ENCODE measurements at regions not wholly inside any gene's neighbourhood (a gene's known extent, or its start where the extent isn't known, plus 50 kb on each side); places are given as distances from the start of the nearest gene placed in this dataset.

GRCh38 chr4:130419211-130419975, 1323.4 kb downstream of the C4orf33 start:
- no peak for DNase-seq (ENCODE audit: extremely low read depth in 1 of 2, low read depth in 1 of 2)

DNA sequence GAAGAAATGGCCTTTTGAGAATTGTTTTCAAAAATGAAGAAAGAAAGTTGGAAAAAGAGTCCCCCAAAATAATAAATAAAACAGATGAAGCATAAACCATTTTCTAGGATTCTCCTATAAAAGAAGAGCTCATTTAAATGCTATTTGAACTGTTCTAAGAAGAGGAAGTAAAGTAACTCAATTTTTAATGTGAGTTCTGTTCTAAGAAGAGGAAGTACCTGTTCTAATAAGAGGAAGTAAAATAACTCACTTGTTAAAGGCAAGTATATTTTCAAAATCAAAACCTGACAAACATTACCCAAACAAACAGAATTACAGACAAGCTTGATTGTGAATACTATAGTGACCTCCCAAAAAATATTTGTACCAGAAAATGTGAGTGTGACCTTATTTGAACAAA, 1326.3 kb downstream of the C4orf33 start:
- DNase-seq (ENCODE audit: extremely low read depth in 1 of 2, low read depth in 1 of 2) = no peak

GRCh38 chr4:130424211-130424610, 1328.3 kb downstream of the C4orf33 start:
- DNase-seq (ENCODE audit: extremely low read depth in 1 of 2, low read depth in 1 of 2) = no peak

DNA sequence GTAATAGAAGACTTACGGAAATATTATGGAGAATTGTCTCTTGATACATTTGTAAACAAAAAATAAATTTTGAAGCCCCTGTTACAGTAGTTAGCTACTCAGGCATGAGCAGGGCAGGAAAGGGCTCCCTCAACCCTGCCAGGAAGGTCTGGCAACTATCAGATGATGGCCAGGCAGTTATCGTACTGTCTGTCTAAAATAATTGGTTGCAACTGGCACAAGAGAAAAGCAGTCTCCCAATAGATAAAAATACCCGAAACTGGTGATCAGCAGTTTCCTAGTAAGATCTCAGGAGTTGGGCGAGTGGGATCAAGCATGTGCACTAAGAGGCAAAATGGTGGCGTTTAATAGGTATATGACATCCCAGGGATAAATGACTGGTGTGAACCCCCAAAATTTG, 1336.3 kb downstream of the C4orf33 start:
- DNase-seq (ENCODE audit: extremely low read depth in 1 of 2, low read depth in 1 of 2) = no peak

DNA sequence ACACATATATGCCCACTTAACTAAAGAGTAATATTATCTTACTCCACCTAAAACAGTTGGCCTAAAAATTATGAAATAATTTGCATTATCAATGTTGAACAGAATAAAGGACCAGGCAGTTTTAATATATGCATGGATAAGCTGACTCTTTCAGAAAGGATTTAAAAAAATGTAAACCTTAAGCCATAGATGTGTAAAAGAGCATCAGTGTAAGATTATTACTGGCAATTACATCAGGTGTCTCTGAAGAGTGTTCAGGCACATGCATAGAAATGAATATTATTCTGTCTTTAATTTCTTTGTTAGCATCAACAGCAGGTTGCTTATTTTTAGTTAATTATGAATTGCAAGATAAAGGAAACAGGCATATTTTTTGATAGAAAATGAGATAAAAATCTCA, 1353.8 kb downstream of the C4orf33 start:
- DNase-seq (ENCODE audit: extremely low read depth in 1 of 2, low read depth in 1 of 2) = no peak

- no peak for DNase-seq (ENCODE audit: extremely low read depth in 1 of 2, low read depth in 1 of 2)
Observed at GRCh38 chr4:130468340-130468739, 1372.4 kb downstream of the C4orf33 start.

DNA sequence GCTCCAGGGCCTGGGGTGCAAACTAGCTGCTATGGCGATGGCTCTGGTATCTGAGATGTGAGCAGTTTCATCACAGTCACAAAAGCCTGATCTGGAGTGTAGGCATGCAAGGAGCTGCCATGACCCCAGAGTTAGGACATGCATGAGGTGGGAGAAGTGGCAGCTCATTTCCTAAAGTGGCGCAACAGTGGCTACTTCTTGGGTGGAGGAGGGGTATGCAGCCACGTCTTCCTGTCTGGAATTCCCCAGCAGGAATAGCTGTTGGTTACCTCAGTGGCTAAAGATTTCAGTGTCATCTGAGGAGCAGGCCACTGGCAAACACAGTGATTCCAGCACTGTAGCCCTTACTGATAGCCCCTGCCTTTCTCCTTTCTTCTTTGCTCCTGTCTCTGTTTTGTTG, 1382.5 kb downstream of the C4orf33 start:
- DNase-seq (ENCODE audit: extremely low read depth in 1 of 2, low read depth in 1 of 2) = no peak

DNA sequence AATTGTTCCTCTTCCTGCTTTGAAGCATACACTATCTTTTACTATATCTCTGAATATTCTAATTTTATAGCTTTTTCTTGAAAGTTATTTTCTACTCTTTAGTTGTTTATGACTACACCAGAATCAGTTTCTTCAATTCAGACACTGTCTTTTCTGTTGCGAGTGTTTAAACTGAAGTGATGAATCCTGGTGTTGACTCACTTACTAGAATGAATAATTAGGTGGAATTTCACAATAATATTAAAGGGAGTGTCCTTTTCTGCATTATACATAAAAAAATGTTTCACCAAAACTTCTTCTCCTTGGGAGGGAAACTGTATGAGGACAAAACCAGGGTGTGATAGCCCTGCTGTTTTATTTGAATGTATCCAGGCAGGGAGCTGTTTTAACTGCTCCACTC, 1383.1 kb downstream of the C4orf33 start:
- DNase-seq (ENCODE audit: extremely low read depth in 1 of 2, low read depth in 1 of 2) = no peak

DNA sequence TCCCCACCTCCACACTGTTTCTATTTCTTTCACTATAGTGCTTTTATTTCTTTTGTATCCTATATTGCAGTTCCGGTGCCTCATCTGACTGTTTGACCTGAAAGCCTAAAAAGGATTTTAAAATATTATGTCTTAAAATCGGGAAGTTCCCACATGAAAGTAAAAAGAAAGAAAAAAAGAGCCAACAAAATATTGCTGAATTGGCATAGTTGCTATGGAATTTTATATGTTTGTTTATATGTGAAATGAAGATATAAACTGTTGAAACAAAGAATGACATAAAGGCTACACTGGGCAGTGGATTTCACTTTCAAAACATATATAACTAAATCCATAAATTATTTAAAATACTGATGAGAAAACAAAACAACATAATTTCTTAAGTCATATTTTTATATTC, 1383.7 kb downstream of the C4orf33 start:
- DNase-seq (ENCODE audit: extremely low read depth in 1 of 2, low read depth in 1 of 2) = no peak

GRCh38 chr4:130484826-130485225, 1388.9 kb downstream of the C4orf33 start:
- DNase-seq (ENCODE audit: extremely low read depth in 1 of 2, low read depth in 1 of 2) = no peak

DNA sequence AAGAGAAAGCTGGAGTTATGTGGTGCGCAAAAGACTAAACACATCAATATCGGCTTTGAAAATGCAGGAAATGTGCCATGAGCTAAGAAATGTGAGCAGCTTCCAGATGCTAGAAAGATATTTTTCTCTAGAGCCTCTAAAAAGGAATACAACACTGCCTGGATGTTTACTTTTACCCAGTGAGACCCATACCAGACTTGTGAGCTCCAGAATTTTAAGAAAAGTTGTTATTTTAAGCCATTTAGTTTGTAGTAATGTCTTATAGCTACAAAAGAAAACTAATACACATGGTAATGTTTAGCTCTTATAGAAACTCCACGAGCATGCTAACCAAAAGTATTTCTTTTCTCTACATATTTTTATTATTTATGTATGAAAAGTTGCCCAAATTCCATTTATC, 1389.4 kb downstream of the C4orf33 start:
- DNase-seq (ENCODE audit: extremely low read depth in 1 of 2, low read depth in 1 of 2) = no peak

DNA sequence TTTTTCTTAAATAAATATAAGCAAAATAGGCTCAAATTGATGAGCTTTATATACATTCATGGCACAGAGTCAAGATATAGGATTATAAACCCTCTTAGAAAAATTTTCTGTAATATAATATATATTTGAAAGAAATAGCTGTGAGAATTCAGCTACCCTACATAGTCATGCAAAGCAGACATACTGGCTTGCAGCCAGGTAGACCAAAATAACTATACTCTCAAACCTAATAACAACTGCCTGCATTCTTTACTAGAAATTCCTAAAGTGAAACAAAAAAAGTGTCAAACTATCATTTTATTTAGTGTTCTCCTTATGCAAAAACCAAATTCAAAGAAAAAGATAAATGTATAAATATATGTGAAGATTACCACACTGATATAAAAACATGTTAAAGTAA, 1390.2 kb downstream of the C4orf33 start:
- DNase-seq (ENCODE audit: extremely low read depth in 1 of 2, low read depth in 1 of 2) = no peak

- no peak for DNase-seq (ENCODE audit: extremely low read depth in 1 of 2, low read depth in 1 of 2)
Observed at GRCh38 chr4:130486841-130487240, 1390.9 kb downstream of the C4orf33 start.

GRCh38 chr4:130510661-130511060, 1414.7 kb downstream of the C4orf33 start:
- DNase-seq (ENCODE audit: extremely low read depth in 1 of 2, low read depth in 1 of 2) = no peak

DNA sequence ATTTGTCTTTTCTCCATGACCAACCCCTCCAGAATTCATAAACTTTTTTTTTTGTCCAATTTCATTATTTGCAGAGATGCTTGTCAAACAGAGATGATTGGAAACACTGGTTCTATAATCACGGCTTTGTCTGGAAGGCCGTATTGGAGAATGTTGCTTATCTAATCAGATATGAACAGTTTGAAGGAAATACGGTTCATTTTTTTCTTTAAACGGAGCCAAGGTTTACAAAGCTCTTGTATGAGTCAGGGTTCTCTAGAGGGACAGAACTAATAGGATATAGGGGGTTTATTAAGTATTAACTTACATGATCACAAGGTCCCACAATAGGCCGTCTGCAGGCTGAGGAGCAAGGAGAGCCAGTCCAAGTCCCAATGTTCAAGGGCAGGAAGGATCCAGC, 1415.8 kb downstream of the C4orf33 start:
- DNase-seq (ENCODE audit: extremely low read depth in 1 of 2, low read depth in 1 of 2) = no peak

GRCh38 chr4:130524057-130524456, 1428.1 kb downstream of the C4orf33 start:
- no peak for DNase-seq (ENCODE audit: extremely low read depth in 1 of 2, low read depth in 1 of 2)

- no peak for DNase-seq (ENCODE audit: extremely low read depth in 1 of 2, low read depth in 1 of 2)
Observed at GRCh38 chr4:130530505-130530904, 1434.6 kb downstream of the C4orf33 start.

DNA sequence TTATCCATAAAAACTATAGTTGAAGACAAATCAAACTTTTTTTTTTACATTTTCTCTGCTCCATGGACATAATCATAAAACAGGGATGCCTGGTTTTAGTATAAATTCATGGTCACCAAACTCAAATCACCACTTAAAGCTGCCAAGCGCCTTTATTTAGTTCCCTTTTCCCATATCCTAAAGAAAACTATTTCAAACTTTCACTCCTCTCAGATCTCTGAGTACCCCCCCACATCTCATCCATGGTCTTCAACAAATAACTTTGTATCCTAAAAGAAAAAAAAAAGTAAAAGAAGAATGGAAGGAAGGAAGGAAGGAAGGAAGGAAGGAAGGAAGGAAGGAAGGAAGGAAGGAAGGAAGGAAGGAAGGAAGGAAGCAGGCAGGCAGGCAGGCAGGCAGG, 1438.7 kb downstream of the C4orf33 start:
- no peak for DNase-seq (ENCODE audit: extremely low read depth in 1 of 2, low read depth in 1 of 2)

- DNase-seq (ENCODE audit: extremely low read depth in 1 of 2, low read depth in 1 of 2) = no peak
Observed at GRCh38 chr4:130542953-130543352, 1447.0 kb downstream of the C4orf33 start.

GRCh38 chr4:130545171-130545570, 1449.2 kb downstream of the C4orf33 start:
- no peak for DNase-seq (ENCODE audit: extremely low read depth in 1 of 2, low read depth in 1 of 2)

GRCh38 chr4:130545596-130545995, 1449.6 kb downstream of the C4orf33 start:
- no peak for DNase-seq (ENCODE audit: extremely low read depth in 1 of 2, low read depth in 1 of 2)

DNA sequence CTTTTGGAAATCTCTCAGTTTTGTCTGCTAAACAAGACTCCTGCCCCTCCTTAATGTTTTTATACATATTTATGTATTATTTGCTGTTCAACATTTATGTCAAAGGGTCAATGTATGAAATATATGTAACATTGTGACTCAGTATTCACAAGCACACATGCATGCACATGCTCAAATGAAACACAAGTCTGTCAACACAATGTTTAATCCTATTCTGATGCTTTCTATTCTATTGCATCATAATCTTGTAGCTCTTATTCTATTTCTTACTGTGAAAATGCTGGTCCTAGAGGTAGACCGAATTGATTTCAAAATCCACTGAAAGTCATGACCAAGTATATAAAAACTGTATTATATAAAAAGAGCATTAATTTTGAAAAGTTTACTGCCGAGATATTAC, 1463.3 kb downstream of the C4orf33 start:
- no peak for DNase-seq (ENCODE audit: extremely low read depth in 1 of 2, low read depth in 1 of 2)
